NCI-H2196 (cell line): ENCODE measurements at regions not wholly inside any gene's neighbourhood (a gene's known extent, or its start where the extent isn't known, plus 50 kb on each side); places are given as distances from the start of the nearest gene placed in this dataset.

Experiments used
- DNase-seq: peaks from one replicate; lab custom pipeline; 2025; ENCODE audit not compliant: unreplicated experiment; lab: John Stamatoyannopoulos, UW

- no peak for DNase-seq
Observed at GRCh38 chr10:4214908-4215307, 429.9 kb upstream of the KLF6 start.

GRCh38 chr10:4213441-4213840 lies 428.4 kb upstream of the KLF6 start:
- no peak for DNase-seq

- no peak for DNase-seq
Observed at GRCh38 chr10:4212111-4212630, 427.2 kb upstream of the KLF6 start.

GRCh38 chr10:4208499-4208898 lies 423.5 kb upstream of the KLF6 start:
- no peak for DNase-seq

DNA sequence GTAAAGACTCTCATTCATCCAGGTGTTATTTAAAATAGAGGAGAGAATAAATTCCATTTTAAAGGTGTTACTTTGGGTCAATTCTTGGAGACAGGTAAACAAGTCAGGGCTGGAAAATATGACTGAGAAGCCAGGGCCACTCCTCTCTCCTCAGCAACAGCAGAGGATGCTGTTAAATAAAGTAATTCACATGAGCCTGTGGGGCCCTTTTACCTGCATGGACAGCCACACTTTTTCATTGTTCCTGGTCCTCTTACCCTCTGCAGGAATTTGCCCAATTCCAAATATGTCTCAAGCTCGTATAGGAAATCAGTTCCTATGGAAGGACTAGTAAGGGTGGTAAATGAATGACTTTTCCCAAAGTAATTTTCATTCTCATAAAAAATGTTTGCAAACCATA lies 420.1 kb upstream of the KLF6 start:
- DNase-seq = no peak

DNA sequence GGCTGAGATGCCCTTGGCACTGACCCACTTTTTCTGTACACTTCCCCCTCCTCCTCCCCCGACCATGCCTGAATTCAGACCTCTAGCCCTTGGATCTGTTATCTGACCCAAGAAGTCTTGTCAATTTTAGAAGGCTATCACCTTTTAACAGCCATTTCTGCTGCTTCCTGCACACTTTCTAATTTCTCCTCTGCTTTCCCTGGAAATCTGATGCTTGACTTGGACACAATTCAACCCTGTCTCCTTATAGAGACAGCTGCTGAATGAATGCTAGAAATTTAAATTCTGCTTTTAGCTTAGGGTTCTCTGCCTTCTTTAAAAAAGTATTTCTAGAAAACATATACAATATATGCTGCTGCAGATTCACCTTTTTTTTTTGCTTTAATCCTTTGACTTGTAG lies 417.9 kb upstream of the KLF6 start:
- DNase-seq = no peak

DNA sequence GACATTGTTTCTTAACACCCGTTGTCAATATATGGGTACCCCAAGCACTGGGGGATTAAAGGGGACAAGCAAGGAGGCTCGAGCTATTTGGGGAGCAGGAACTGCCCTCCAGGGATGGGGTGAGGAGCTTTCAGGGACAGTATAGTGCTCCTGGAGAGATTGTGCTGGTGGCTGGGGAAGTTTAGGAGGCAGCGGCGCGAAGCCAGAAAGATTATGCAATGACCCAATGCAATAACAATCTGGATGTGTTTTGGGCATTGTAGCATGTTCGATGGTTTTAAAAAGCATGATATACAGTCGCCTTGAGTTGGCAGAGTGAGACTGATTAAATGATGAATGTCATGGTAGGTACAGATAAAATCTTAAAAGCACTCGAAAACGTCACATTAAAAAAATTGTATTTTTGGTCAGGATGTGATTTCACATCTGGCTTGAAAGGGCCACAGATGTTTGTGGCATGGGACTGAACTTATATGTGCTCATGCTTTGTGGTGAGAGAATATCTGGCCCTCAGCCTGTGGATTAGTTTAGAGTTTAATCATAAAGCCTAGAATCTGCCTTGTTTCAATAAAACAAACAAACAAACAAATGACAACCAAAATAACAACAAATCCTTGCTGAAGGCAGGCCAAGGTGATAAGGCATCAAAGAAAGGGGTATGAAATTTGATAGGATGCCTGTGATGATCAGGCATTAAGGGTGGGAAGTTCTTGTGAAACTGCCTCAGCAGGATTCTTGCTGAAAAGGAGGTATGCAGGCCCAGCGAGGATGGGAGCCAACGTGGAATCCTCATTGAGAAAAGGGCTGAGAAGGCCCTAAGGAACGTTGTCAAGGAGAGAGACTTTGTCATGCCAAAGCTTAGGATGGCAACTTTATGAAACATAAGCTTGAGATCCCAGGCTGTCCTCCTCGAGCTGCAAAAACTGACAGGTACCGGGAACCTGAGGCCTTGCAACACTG lies 417.1 kb upstream of the KLF6 start:
- no peak for DNase-seq

GRCh38 chr10:4199196-4199595 lies 414.2 kb upstream of the KLF6 start:
- no peak for DNase-seq

DNA sequence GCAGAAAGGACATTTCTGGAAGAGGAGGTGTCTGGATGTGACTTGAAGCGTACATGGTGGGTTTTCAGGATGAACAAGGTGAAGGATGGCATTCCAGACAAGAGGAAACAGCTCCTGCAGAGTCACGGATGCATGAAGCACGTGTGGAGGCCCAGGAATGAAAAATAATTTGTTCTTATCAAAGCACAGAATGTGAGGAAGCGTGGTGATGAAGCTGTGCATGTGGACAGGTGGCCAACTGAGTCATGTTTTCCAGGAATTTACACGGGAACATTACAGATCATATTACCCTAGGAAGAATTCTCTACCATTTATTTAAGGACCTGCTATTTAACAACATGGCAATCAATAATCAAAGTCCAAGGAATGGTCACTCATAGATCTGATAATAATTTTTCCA lies 413.2 kb upstream of the KLF6 start:
- no peak for DNase-seq

- DNase-seq = no peak
Observed at GRCh38 chr10:4197676-4198075, 412.7 kb upstream of the KLF6 start.

- DNase-seq = no peak
Observed at GRCh38 chr10:4196771-4197390, 411.9 kb upstream of the KLF6 start.

DNA sequence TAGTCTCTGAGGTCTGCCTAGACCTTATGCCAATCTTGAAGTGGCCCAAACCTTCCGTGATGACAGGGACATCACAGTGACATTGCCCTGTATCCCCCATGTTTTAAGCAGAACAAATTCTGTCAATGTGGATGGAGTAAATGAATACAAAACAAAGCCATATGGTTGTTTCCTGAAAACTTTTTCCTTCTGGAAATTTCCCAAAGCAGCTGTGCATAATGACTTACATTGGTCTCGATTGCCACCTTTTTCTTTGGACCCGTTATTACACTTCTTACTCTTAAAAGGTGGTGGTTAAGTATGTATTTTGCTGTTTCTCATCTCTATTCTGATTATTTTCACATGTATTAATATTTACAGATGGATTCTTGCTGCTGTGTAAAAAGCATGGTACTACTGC lies 411.2 kb upstream of the KLF6 start:
- no peak for DNase-seq

GRCh38 chr10:4195213-4195612 lies 410.2 kb upstream of the KLF6 start:
- DNase-seq = no peak

GRCh38 chr10:4194231-4194630 lies 409.2 kb upstream of the KLF6 start:
- no peak for DNase-seq

DNA sequence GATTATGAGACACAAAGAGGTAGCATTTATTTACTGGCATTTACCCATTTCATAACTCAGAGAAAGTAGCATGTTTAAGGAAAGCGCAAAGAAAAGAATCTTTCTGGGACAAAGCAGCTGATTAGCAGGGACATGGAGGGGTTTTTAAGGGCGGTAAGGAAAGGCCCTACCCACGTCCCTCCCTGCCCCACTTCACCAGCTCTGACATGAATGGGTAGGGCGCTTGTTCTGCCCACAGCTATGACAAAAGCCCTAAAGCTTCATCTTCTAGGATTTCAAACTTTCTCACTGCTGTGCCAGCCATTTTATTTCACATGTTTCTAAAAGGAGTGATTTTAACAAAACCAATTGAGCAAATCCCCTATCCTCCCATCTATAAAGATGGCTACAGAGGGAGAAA lies 406.9 kb upstream of the KLF6 start:
- no peak for DNase-seq

GRCh38 chr10:4191354-4191753 lies 406.3 kb upstream of the KLF6 start:
- no peak for DNase-seq

DNA sequence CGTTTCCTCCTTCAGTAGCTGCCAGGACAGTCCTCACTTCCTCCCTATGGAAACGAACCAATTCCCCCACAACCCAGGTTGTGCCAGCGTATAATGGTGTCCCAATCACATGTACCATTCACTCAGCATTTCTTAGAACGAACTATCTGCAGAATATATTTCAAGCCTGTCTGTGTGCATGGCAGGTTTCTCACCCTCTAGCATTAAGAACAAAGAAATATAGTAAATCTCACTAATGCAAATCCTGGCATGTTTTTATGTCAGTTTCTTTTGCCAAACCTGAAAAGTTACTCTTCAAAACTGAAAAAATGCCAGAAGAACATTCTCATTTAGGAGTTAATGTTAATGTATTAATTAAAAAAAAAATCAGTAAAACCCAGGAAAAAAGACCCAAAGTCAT lies 405.9 kb upstream of the KLF6 start:
- no peak for DNase-seq

DNA sequence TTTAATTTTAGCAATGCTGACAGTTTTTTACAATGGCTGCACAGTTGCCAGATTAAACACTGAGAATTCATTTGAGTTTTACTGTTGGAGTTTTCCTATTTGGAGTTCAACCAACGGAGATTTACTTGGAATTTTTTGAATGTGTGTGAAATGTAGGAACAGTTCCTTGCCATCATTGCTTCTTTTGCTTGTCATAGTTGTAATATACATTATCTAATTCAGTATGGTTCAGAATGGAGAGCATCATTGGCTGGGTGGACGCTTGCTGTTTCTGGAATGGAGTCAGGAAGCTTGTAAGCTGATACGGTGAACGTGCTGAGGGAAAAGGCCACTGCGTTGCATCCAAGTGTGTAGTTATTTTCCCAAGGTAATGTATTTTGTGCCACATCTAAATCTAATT lies 404.3 kb upstream of the KLF6 start:
- no peak for DNase-seq

DNA sequence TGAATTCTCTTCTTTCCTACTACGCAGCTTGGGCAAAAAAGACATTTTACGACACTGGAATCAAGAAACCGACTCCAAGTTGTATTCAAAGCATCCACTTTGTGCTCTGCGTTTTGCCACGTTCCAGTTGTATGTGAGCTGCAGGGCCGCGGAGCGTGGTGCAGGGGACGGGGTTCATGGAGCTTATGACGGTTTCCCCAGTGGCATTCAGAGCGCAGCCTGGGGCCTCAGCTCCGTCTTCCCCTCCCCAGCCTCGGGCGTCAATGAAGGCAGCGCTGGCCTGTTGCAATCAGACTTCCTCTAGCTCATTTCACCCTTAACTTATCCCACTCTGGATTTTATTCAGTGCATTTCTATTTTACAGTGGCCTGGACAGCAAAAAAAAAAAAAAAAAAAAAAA lies 403.4 kb upstream of the KLF6 start:
- DNase-seq = no peak

GRCh38 chr10:4186849-4187540 lies 402.0 kb upstream of the KLF6 start:
- DNase-seq = no peak

DNA sequence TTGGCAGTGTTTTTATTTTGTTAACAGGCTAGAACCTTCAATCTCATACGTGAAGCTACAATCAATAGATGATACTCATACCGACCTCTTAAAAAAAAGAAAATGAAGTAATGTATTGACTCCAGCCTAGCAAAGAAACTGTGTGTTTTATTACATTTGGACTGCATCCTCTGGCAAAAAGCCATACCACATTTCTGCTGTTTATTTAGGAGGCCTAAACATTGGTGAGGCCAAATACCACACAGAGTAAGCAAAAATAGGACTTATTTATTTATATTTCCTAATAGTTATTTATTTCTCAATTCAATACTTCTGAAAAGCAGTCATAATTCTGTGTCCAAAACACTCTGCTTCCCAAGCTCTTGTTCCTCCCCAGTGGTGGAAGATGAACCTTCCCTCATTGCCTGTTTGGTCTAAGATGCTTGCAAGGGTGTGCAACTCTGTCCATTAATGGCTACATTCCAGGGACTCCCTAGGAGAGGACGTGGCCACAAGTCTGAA lies 398.8 kb upstream of the KLF6 start:
- DNase-seq = no peak
